ENCODE measurements at regions not wholly inside any gene's neighbourhood (a gene's known extent, or its start where the extent isn't known, plus 50 kb on each side); places are given as distances from the start of the nearest gene placed in this dataset.

DNA sequence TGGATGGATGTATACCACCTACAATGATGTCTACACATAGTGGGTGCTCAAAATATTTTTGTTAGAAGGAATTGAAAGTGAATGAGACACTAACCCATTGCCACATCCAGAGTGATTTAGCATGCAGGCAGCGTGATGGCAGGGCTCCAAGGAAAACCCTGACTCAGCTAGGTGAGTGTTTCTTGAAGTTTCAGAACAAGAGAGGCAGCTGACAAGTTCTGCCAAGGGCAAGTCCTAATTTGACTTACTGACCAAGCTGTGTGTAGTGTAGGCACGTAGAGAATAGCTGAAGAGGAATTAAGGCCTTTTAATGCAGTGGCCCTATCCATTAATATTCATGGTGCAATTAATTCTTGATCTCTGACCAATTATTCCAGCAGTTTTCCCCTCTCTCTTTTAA, 107.8 kb upstream of the ATP10B start:
- no peak for FAIRE-seq
- in situ Hi-C loops (cut with MboI): no loop called here
- TF ChIP-seq IKZF2 (IDR thresholded peaks at IDR 0.05) (peak in 1 of 2 experiments; percentile 15; a peak in 2 of 4 replicates), EP300 (IDR thresholded peaks at IDR 0.05; ENCODE audit: borderline replicate concordance in 1 of 2, control insufficient read depth in 1 of 2, low read depth in 2 of 2, low read length in 2 of 2) (0 out of 4 replicates have a peak, but pooled peaks of 1 of the 2 experiments have one; percentile 12), NR2C2 (IDR thresholded peaks at IDR 0.05; ENCODE audit: borderline replicate concordance, control insufficient read depth, insufficient read length, low read depth) (no peak), FOXK2 (IDR thresholded peaks at IDR 0.05) (no peak), RB1 (IDR thresholded peaks at IDR 0.05; ENCODE audit: borderline replicate concordance) (no peak), EED (IDR thresholded peaks at IDR 0.05; ENCODE audit: low read depth) (no peak), POLR2A (IDR thresholded peaks at IDR 0.05; ENCODE audit: low read depth, low read length) (no peak), DPF2 (IDR thresholded peaks at IDR 0.05) (no peak), KAT2A (conservative IDR thresholded peaks at IDR 0.05; ENCODE audit: control insufficient read depth, low read depth, low read length) (no peak), IKZF1 (conservative IDR thresholded peaks at IDR 0.05) (no peak), ESRRA (IDR thresholded peaks at IDR 0.05; ENCODE audit: low read length) (no peak), GABPA (IDR thresholded peaks at IDR 0.05; ENCODE audit: low read depth) (no peak), BACH1 (IDR thresholded peaks at IDR 0.05; ENCODE audit: borderline replicate concordance) (peak; percentile 44; the same call in 1 of the 2 replicates), PBX3 (IDR thresholded peaks at IDR 0.05; ENCODE audit: insufficient replicate concordance, low read depth, low read length) (no peak), BCL11A (IDR thresholded peaks at IDR 0.05; ENCODE audit: low read depth, low read length) (no peak), MTA2 (IDR thresholded peaks at IDR 0.05; ENCODE audit: low read depth) (peak; percentile 10; the same call in 1 of the 2 replicates), TCF3 (IDR thresholded peaks at IDR 0.05; ENCODE audit: borderline replicate concordance, insufficient read depth, low read depth, low read length) (no peak)
- TF ChIP-seq, protein P1, sequence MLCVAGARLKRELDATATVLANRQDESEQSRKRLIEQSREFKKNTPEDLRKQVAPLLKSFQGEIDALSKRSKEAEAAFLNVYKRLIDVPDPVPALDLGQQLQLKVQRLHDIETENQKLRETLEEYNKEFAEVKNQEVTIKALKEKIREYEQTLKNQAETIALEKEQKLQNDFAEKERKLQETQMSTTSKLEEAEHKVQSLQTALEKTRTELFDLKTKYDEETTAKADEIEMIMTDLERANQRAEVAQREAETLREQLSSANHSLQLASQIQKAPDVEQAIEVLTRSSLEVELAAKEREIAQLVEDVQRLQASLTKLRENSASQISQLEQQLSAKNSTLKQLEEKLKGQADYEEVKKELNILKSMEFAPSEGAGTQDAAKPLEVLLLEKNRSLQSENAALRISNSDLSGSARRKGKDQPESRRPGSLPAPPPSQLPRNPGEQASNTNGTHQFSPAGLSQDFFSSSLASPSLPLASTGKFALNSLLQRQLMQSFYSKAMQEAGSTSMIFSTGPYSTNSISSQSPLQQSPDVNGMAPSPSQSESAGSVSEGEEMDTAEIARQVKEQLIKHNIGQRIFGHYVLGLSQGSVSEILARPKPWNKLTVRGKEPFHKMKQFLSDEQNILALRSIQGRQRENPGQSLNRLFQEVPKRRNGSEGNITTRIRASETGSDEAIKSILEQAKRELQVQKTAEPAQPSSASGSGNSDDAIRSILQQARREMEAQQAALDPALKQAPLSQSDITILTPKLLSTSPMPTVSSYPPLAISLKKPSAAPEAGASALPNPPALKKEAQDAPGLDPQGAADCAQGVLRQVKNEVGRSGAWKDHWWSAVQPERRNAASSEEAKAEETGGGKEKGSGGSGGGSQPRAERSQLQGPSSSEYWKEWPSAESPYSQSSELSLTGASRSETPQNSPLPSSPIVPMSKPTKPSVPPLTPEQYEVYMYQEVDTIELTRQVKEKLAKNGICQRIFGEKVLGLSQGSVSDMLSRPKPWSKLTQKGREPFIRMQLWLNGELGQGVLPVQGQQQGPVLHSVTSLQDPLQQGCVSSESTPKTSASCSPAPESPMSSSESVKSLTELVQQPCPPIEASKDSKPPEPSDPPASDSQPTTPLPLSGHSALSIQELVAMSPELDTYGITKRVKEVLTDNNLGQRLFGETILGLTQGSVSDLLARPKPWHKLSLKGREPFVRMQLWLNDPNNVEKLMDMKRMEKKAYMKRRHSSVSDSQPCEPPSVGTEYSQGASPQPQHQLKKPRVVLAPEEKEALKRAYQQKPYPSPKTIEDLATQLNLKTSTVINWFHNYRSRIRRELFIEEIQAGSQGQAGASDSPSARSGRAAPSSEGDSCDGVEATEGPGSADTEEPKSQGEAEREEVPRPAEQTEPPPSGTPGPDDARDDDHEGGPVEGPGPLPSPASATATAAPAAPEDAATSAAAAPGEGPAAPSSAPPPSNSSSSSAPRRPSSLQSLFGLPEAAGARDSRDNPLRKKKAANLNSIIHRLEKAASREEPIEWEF (IDR thresholded peaks at IDR 0.05; ENCODE audit: insufficient replicate concordance, low read depth, low read length): no peak
- TF ChIP-seq, protein P2, sequence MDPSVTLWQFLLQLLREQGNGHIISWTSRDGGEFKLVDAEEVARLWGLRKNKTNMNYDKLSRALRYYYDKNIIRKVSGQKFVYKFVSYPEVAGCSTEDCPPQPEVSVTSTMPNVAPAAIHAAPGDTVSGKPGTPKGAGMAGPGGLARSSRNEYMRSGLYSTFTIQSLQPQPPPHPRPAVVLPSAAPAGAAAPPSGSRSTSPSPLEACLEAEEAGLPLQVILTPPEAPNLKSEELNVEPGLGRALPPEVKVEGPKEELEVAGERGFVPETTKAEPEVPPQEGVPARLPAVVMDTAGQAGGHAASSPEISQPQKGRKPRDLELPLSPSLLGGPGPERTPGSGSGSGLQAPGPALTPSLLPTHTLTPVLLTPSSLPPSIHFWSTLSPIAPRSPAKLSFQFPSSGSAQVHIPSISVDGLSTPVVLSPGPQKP (IDR thresholded peaks at IDR 0.05; ENCODE audit: low read depth, low read length): no peak

More for the DNA sequence above, 107.8 kb upstream of the ATP10B start:
- no TSS peak for BruUV-seq (replicated peaks)
- no peaks in the 10 kb centered on the region for H3K36me3 ChIP-seq (ENCODE audit: control insufficient read depth in 2 of 2, insufficient read depth in 2 of 2, low read length in 1 of 2)
- H4K20me1 ChIP-seq (ENCODE audit: control insufficient read depth, insufficient read depth): no peaks in the 10 kb centered on the region
- H3K4me3 ChIP-seq: no peak overlapping the region
- peak overlapping the region; percentile 2; the same call in 1 of the 2 replicates for H3K4me2 ChIP-seq (ENCODE audit: control insufficient read depth, insufficient read depth)
- DNase-seq (ENCODE audit: low read depth, low spot score) (peak; percentile 62), ATAC-seq (peak; percentile 76)
- CTCF ChIA-PET: interaction anchor here (0.6 kb wide), 1 partner anchor 534 kb away, joined by 4 read pairs; no protein-coding TSS in a partner anchor
- SMC1A ChIA-PET (ENCODE audit: uncharacterized antibody, unreplicated experiment): interaction anchor here (1.0 kb wide), 1 partner anchor 116 kb away, joined by 5 read pairs; no protein-coding TSS in a partner anchor
- no peak overlapping the region for H2AFZ ChIP-seq (ENCODE audit: control insufficient read depth, low read depth, low read length)
- H3K4me1 ChIP-seq (ENCODE audit: control insufficient read depth, insufficient read depth, low read length): no peaks in the 10 kb centered on the region; the same call in 1 of the 2 replicates
- no peak overlapping the region for H3K27ac ChIP-seq (ENCODE audit: control insufficient read depth, insufficient read depth)
- no peak overlapping the region for H3K9ac ChIP-seq (ENCODE audit: control insufficient read depth, insufficient read depth, low read length)
- intact Hi-C loops (cut with micrococcal nuclease; ENCODE audit: unreplicated experiment): loop anchor here (10.0 kb wide), 2 partner anchors 455 to 525 kb away; no protein-coding TSS in a partner anchor
- POLR2A ChIA-PET: no interaction called here
- no peaks in the 10 kb centered on the region for H3K79me2 ChIP-seq (ENCODE audit: control insufficient read depth, insufficient read depth, low read length)
- H3K9me3 ChIP-seq (replicated peaks; ENCODE audit: control insufficient read depth, insufficient read depth, low read length): no peaks in the 10 kb centered on the region
- 0% methylated on average over 2 of the region's 2 CpGs for WGBS (ENCODE audit: insufficient coverage, insufficient replicate concordance, low lambda C conversion rate, missing lambda C conversion rate)
- H3K27me3 ChIP-seq (replicated peaks in 1 of 2; ENCODE audit: control insufficient read depth in 2 of 2, insufficient read depth in 2 of 2, low read length in 1 of 2): no peaks in the 10 kb centered on the region
- RAD21 ChIA-PET (ENCODE audit: unreplicated experiment): interaction anchor here (1.1 to 1.9 kb wide), 3 partner anchors 116 to 493 kb away, joined by 3 to 5 read pairs (median 3); no protein-coding TSS in a partner anchor

Data from GM12878 (cell line).